Activated T-cell treated with anti-CD3 and anti-CD28 coated beads, Interleukin-2, amount 50 U/mL, for 24 hours (primary cell): ENCODE measurements at regions not wholly inside any gene's neighbourhood (a gene's known extent, or its start where the extent isn't known, plus 50 kb on each side); places are given as distances from the start of the nearest gene placed in this dataset.

Experiments used
- DNase-seq: peaks from one replicate; pipeline ENCODE4 v3.0.0-alpha.2; 2020
- H3K27ac Mint-ChIP-seq: 2 replicates; pipeline ENCODE4 v1.8.0; 2020; ENCODE audit warnings: mild to moderate bottlenecking, mixed read lengths
- H3K27me3 Mint-ChIP-seq: 2 replicates; pipeline ENCODE4 v1.8.0; 2020; ENCODE audit warnings: mixed read lengths
- H3K36me3 Mint-ChIP-seq: 2 replicates; pipeline ENCODE4 v1.8.0; 2020; ENCODE audit warnings: low read depth, mixed read lengths
- H3K4me1 Mint-ChIP-seq: 2 replicates; pipeline ENCODE4 v1.8.0; 2020; ENCODE audit warnings: low read depth, mixed read lengths
- H3K4me3 Mint-ChIP-seq: 2 replicates; pipeline ENCODE4 v1.8.0; 2020; ENCODE audit warnings: mild to moderate bottlenecking, moderate library complexity, mixed read lengths
- H3K9me3 Mint-ChIP-seq: 2 replicates; pipeline ENCODE4 v1.8.0; 2020; ENCODE audit warnings: mixed read lengths

DNA sequence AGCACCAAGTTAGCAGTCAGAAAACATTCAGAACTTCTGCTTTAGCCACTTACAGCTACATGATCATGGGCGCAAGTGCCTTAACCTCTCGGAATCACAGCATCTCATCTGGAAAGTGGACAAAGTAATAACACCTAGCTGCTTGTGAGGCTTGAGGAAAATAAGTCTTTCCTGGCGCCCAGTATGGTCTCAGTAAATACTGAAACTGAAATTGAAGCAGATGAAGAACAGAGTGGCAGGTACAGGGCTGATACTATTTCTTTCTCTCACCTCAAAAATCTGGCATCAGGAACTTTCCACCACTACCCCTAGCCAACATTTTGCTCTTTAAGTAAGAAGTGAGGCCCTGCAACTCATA is 129.7 kb upstream of the FUT8 start:
- H3K9me3 Mint-ChIP-seq = no peaks in the 10 kb centered on the region
- H3K27me3 Mint-ChIP-seq = no peaks in the 10 kb centered on the region
- H3K27ac Mint-ChIP-seq = peak overlapping the region; percentile 62
- peak overlapping the region; percentile 40 for H3K4me3 Mint-ChIP-seq
- DNase-seq = no peak
- peaks cover under 1% of the 10 kb centered on the region for H3K36me3 Mint-ChIP-seq
- H3K4me1 Mint-ChIP-seq = peaks cover 42% of the 10 kb centered on the region

DNA sequence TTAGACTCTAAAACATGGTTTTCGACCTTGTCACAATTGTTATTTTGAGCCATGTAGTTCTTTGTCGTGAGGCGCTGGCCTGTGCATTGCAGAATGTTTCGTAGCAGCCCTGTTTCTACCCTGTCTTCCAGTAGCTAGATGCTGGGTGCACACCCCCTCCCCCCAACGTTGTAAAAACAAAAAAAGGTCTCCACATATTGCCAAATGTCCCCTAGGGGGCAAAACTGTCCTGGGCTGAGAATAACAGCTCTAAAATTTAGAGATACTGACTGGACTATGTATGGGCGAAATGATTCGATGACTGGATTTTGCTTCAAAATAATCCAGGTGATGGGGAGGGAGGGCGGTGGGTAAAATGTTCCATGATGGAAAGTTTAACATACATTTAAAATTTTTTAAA is 126.1 kb upstream of the FUT8 start:
- Mint-ChIP-seq H3K4me3 (no peak overlapping the region), H3K27ac (peak overlapping the region; percentile 95), H3K27me3 (no peaks in the 10 kb centered on the region), H3K9me3 (no peaks in the 10 kb centered on the region), H3K4me1 (peaks cover 74% of the 10 kb centered on the region), H3K36me3 (peaks cover 13% of the 10 kb centered on the region)
- DNase-seq = no peak

DNA sequence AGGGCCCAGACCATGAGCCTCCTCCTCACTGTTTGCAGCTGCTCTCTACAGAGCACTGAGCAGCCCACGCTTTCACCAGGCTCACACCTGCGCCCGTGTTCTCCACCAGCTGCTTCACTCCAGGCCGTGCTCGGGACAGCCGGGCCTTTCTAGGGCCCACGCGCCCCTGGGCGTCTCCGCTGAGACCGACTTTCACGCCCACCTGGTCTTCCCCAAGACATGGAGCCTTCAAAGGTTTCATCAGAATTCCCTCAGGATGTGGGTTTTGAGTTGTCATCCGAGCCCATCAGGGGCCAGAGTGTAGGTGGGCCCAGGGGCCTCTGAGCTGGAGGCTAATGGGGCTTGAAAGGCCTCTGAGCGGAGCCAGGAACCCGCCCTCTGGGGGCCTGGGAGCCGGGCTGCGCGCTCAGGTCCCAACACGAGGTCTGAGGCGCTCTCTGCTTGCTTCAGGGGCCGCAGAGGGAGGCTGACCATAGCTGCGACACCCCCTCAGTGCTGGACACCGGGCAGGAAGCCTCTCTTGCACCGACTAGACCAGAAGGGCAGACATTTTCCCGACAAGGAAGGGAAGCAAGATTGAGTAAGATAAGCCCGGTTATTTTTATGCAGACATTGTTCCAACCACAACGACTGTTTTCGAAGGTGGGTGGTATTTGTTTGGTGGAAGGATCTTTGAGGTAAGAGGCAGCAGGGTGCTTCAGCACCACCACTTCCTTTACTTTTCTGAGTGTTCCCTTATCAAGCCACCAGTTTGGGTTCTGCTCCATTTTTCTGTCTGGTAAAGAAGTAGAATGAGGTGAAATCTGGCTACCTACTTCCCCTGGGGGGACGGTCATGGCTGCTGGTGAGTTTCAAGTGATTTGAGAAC is 125.0 kb upstream of the FUT8 start:
- peak overlapping the region; percentile 95 for H3K27ac Mint-ChIP-seq
- no peaks in the 10 kb centered on the region for H3K9me3 Mint-ChIP-seq
- H3K27me3 Mint-ChIP-seq = no peaks in the 10 kb centered on the region
- peaks cover 14% of the 10 kb centered on the region for H3K36me3 Mint-ChIP-seq
- H3K4me3 Mint-ChIP-seq = peak overlapping the region; percentile 74
- peaks cover 71% of the 10 kb centered on the region for H3K4me1 Mint-ChIP-seq
- DNase-seq = peak; percentile 85

DNA sequence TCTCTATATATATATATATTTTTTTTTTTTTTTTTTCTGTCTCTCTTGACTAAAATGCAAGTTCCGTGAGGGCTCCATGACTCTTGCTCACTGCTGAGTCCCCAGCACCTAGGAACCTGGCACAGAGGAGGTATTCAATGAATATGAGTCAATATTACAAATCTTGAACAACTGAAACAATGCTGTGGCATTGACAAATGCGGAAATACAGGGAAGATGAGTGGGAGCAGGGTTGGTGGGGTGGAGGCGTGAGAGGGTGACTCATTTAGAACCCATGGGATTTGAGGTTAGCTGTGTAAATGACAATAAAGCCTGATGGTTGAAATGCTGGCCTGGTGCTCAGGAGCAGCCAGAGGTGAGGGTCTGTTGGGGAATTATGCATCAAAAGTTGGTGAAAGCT is 121.7 kb upstream of the FUT8 start:
- no peaks in the 10 kb centered on the region for H3K27me3 Mint-ChIP-seq
- H3K27ac Mint-ChIP-seq = peak overlapping the region; percentile 84
- H3K4me3 Mint-ChIP-seq = no peak overlapping the region
- DNase-seq = peak; percentile 60
- H3K36me3 Mint-ChIP-seq = peaks cover 14% of the 10 kb centered on the region
- H3K4me1 Mint-ChIP-seq = peaks cover 60% of the 10 kb centered on the region
- no peaks in the 10 kb centered on the region for H3K9me3 Mint-ChIP-seq

DNA sequence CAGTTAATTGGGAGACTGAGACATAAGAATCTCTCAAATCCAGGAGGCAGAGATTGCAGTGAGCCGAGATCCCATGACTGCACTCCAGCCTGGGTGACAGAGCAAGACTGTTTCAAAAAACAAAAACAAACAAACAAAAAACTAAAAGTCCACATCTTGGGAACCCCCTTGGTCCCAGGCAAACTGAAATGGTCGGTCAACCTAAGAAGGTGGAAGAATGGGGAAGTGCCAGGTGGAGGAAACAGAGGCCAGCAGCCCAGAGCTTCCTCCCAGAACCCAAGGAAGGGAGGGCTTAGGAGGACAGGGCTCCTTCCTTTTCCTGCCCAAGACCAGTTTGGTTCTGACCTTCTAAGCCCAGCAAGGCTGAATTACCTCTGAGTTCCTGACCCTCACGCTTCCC is 121.0 kb upstream of the FUT8 start:
- Mint-ChIP-seq H3K27me3 (no peaks in the 10 kb centered on the region), H3K27ac (peak overlapping the region; percentile 84), H3K4me1 (peaks cover 63% of the 10 kb centered on the region), H3K36me3 (peaks cover 14% of the 10 kb centered on the region), H3K4me3 (no peak overlapping the region), H3K9me3 (no peaks in the 10 kb centered on the region)
- DNase-seq = no peak

DNA sequence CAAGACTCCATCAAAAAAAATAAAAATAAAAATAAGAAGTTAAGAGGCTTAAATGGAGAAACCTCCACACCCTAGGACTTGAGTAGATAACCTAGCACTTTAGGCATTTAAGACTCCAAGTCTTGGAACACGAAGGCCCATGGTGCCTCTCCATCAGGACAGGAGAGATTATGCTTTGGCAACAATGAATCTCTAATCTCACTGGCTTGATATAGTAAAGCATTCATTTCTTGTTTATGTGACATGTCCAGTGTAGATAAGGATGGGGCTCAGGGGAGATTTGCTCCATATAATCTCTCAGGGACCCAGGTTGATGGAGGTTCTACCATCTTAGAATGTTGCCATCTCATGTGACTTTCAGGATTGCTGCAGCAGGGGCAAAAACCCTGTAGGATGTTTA is 117.7 kb upstream of the FUT8 start:
- no peaks in the 10 kb centered on the region for H3K9me3 Mint-ChIP-seq
- peaks cover 51% of the 10 kb centered on the region for H3K4me1 Mint-ChIP-seq
- H3K27me3 Mint-ChIP-seq = no peaks in the 10 kb centered on the region

DNA sequence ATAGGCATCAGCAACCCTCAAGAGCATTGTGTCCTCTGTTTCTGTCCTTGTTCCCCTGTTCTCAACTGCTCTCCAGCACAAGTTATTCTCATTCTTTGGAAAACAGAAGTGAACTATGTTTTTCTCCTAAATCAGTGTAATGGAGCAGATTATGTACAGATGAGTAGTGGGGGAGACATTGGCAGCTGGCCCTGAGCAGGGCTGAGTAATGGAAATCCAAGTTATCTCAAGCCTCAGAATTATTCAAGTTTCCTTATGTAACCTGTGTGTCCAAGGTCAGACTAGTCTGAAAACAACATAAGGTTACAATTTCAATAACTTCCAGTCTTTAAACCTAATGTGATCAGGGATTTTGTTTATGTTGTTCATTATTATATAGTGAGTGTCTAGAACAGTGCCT is 116.1 kb upstream of the FUT8 start:
- H3K4me3 Mint-ChIP-seq = no peak overlapping the region
- DNase-seq = no peak
- no peaks in the 10 kb centered on the region for H3K9me3 Mint-ChIP-seq
- H3K27me3 Mint-ChIP-seq = no peaks in the 10 kb centered on the region
- no peak overlapping the region for H3K27ac Mint-ChIP-seq
- H3K36me3 Mint-ChIP-seq = peaks cover 1% of the 10 kb centered on the region
- H3K4me1 Mint-ChIP-seq = peaks cover 50% of the 10 kb centered on the region

More for the DNA sequence above, 117.7 kb upstream of the FUT8 start:
- Mint-ChIP-seq H3K4me3 (no peak overlapping the region), H3K27ac (no peak overlapping the region), H3K36me3 (peaks cover 6% of the 10 kb centered on the region)
- DNase-seq = no peak

DNA sequence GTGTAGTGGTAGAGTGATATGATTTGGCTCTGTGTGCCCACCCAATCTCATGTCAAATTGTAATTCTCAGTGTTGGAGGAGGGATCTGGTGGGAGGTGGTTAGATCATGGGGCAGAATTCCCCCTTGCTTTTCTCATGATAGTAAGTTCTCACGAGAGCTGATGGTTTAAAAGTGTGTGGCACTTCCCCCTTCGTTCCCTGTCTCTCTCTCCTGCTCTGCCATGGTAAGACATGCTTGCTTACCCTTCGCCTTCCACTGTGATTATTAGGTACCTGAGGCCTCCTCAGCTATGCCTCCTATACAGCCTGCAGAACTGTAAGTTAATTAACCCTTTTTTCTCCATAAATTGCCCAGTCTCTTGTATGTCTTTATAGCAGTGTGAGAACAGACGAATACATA is 115.7 kb upstream of the FUT8 start:
- no peak for DNase-seq
- no peaks in the 10 kb centered on the region for H3K9me3 Mint-ChIP-seq
- no peaks in the 10 kb centered on the region for H3K36me3 Mint-ChIP-seq
- H3K27ac Mint-ChIP-seq = no peak overlapping the region
- peaks cover 49% of the 10 kb centered on the region for H3K4me1 Mint-ChIP-seq
- no peaks in the 10 kb centered on the region for H3K27me3 Mint-ChIP-seq
- no peak overlapping the region for H3K4me3 Mint-ChIP-seq

DNA sequence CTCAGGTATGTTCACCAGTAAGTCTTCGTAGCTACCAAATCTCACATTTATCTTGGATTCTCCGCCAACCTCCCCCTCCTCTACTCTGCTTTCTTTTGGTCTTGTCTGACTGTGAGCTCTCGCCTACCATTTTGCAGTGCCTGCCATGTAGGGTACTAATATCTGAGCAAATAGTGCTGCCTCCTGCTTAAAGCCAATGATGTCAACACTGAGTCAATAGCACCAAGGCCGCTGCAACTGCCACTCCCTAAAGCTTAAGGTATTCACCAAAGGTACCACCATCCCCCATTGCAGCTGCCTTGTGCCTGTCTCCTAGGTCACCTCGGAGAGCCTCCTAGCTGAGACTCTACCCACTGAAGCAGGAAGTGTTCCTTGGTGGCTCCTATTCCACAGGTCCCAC is 114.8 kb upstream of the FUT8 start:
- no peak for DNase-seq
- Mint-ChIP-seq H3K4me1 (peaks cover 53% of the 10 kb centered on the region), H3K4me3 (no peak overlapping the region), H3K27me3 (no peaks in the 10 kb centered on the region), H3K9me3 (no peaks in the 10 kb centered on the region), H3K27ac (no peak overlapping the region), H3K36me3 (no peaks in the 10 kb centered on the region)

DNA sequence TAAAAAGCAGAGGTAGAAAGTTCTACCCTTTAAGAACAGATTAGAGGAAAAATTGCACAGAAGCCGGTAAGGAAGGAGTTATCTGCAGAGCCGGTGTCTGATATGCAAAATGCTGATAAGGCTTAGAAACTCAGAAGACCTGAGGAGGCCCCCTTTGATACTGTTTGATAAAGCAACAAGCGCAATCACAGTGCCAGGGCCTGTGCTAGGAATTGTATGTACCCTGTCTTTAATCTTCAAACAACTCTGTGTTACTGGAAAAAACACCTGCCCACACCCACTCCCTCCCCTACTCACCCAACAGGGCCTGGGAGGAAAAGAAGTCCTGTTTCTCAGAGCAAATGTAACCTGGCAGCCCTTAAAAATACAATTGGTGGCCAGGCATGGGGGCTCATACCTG is 112.7 kb upstream of the FUT8 start:
- no peaks in the 10 kb centered on the region for H3K36me3 Mint-ChIP-seq
- peaks cover 71% of the 10 kb centered on the region for H3K4me1 Mint-ChIP-seq
- peak overlapping the region; percentile 36 for H3K4me3 Mint-ChIP-seq

DNA sequence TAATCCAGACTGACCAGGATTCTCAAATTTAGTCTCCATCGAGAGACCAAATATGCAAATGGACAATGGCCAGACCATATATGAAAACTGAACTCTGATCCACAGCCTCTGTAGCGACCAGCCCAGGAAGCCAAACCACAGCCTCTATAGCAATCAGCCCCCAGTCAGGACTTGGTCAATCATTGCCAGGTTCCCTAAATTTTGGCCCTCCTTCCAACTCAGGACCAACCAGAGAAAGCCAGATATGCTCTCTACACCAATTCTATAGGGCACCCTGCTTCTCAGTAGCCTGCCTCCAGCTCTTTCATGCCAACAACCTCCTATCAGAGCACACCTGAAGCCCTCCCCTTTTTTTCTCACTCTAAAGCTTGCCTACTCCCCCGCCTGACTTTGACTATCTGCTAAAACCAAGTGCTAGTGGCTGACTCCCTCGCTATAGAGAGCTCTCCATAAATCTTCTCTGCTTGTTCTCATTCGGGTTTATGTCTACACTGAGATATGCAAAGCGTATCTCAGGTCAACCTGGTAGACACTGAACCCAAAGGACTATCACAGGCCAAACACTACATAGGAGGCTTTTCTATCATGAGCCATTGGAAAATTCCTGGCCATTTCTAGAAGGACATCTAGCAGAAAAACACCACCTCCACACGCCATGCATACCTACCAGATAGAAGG is 110.5 kb upstream of the FUT8 start:
- no peaks in the 10 kb centered on the region for H3K9me3 Mint-ChIP-seq
- no peaks in the 10 kb centered on the region for H3K27me3 Mint-ChIP-seq
- no peak for DNase-seq
- peaks cover 74% of the 10 kb centered on the region for H3K4me1 Mint-ChIP-seq
- peak overlapping the region; percentile 95 for H3K27ac Mint-ChIP-seq
- peak overlapping the region; percentile 64 for H3K4me3 Mint-ChIP-seq
- H3K36me3 Mint-ChIP-seq = peaks cover 3% of the 10 kb centered on the region

More for the DNA sequence above, 112.7 kb upstream of the FUT8 start:
- Mint-ChIP-seq H3K27me3 (no peaks in the 10 kb centered on the region), H3K27ac (peak overlapping the region; percentile 63), H3K9me3 (no peaks in the 10 kb centered on the region)
- no peak for DNase-seq

DNA sequence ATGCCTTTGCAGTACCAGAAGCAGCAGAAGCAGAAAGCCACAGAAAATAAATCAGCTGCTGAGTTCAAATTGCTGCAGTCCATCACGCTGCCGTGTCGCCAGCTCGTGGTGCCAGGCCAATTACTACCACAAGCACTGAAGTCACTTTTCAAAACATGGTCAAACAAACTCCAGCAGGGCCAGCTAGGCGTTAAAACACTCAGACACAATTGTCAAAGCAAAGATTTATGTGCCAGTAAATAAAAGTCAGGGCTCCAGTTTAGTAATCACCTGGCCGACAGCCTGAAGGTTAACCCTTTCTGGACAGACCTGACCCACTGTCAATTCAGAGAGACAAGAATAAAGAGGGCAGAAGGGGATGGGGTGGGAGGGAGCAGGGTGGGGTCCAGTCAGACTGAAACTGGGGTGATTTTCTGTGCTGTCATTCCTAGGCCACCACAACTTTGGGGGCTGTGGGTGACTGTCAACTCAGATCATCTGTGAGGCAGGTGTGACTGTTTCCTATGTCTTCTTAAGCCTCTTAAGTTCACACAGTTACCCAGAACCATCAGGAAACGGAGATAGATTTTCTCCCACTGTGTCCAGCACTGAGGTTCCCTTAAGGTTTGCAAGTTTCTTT is 109.8 kb upstream of the FUT8 start:
- Mint-ChIP-seq H3K9me3 (no peaks in the 10 kb centered on the region), H3K4me1 (peaks cover 70% of the 10 kb centered on the region), H3K4me3 (peak overlapping the region; percentile 64), H3K27me3 (no peaks in the 10 kb centered on the region), H3K27ac (peak overlapping the region; percentile 95), H3K36me3 (peaks cover 3% of the 10 kb centered on the region)
- no peak for DNase-seq

DNA sequence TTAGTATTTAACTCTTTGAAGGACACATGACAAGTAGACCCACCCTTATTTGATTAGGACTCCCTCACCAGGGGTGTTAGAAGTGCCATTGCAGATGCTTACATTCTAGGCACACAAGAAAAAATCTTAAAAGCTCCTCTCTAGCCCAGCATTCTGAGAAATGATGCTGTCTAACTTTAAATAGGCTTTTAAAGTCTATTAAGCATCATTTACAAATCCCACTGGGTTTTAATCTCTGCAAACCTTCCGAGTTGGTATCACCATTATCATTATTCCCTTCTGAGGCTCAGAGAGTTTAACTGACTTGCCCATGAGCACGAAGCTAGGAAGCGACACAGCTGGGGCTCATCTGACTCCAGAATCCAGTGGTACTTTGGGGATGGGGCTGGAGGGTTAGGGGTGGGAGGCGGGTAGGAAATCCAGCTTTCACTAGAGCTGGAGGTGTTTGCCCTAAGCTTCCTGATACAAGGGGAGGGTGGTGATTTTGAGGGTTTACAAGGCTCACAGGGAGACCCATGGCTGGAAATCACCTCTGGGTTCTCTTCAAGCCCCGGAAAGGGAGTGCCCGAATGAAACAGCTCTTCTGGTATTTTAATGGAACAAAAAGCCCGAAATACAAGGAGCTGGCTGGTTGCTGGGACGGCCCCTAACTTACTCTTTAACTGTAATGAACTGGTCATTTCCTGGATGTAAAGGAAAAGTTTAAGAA is 109.2 kb upstream of the FUT8 start:
- H3K4me1 Mint-ChIP-seq = peaks cover 65% of the 10 kb centered on the region
- H3K9me3 Mint-ChIP-seq = no peaks in the 10 kb centered on the region
- no peak for DNase-seq
- peak overlapping the region; percentile 95 for H3K27ac Mint-ChIP-seq
- no peaks in the 10 kb centered on the region for H3K27me3 Mint-ChIP-seq
- H3K36me3 Mint-ChIP-seq = peaks cover 3% of the 10 kb centered on the region
- peak overlapping the region; percentile 64 for H3K4me3 Mint-ChIP-seq

DNA sequence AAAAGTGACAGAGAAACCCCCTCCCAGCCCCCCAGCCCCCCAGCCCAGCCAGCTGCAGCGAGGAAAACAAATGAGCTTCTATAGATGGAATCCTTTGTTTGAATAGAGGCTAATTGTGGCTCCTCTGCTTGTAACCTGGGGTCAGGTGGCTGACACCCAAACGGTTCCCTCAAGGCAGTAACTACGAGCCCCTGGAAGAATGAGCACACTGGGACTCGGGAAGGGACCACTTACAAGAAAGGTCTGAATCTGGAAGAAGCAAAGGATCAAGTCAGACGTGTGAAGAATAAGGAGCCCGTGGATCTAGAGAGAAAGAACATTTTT is 108.7 kb upstream of the FUT8 start:
- no peaks in the 10 kb centered on the region for H3K27me3 Mint-ChIP-seq
- H3K36me3 Mint-ChIP-seq = peaks cover 3% of the 10 kb centered on the region
- no peaks in the 10 kb centered on the region for H3K9me3 Mint-ChIP-seq
- H3K4me3 Mint-ChIP-seq = peak overlapping the region; percentile 34
- peaks cover 65% of the 10 kb centered on the region for H3K4me1 Mint-ChIP-seq
- no peak for DNase-seq
- peak overlapping the region; percentile 95 for H3K27ac Mint-ChIP-seq
